GM23338 (cell line): ENCODE measurements at regions not wholly inside any gene's neighbourhood (a gene's known extent, or its start where the extent isn't known, plus 50 kb on each side); places are given as distances from the start of the nearest gene placed in this dataset.
"Not testable (repeated sequence)": the region's sequence is repeated elsewhere in the genome, so short reads cannot be mapped to it uniquely, and the experiment has no call there.

Experiments used
- ATAC-seq: fragments of 200-7000 bp; cut with Tn5 transposase; 3 replicates; pipeline ENCODE4 v1.9.1; 2020
- DNase-seq: peaks from one replicate; pipeline ENCODE4 v3.0.0-alpha.2; 2015; ENCODE audit warnings: low spot score
- H2AFZ ChIP-seq: fragments of 200-600 bp; sonication (generic); 2 replicates; pipeline ENCODE4 v1.8.0; 2016; ENCODE audit warnings: antibody characterized with exemption, mild to moderate bottlenecking, moderate library complexity
- H3F3A ChIP-seq: fragments of 200-600 bp; sonication (generic); replicated peaks from 2 replicates; pipeline ENCODE4 v1.8.0; 2017; ENCODE audit warnings: antibody characterized with exemption, mixed run types, low read depth
- H3K27ac ChIP-seq: fragments of 200-600 bp; sonication (generic); 2 replicates; pipeline ENCODE4 v1.6.1; 2016; ENCODE audit warnings: low read depth
- H3K27me3 ChIP-seq: fragments of 200-600 bp; sonication (generic); 2 replicates; pipeline ENCODE4 v1.8.0; 2016; ENCODE audit warnings: mild to moderate bottlenecking, mixed run types, moderate library complexity; ENCODE audit not compliant: insufficient read depth
- H3K36me3 ChIP-seq: fragments of 200-600 bp; sonication (generic); 2 replicates; pipeline ENCODE4 v1.8.0; 2016; ENCODE audit warnings: mild to moderate bottlenecking; ENCODE audit not compliant: insufficient read depth
- H3K4me1 ChIP-seq: fragments of 200-600 bp; sonication (generic); 2 replicates; pipeline ENCODE4 v1.8.0; 2016; ENCODE audit warnings: mild to moderate bottlenecking, moderate library complexity; ENCODE audit not compliant: insufficient read depth
- H3K4me2 ChIP-seq: fragments of 200-600 bp; sonication (generic); 2 replicates; pipeline ENCODE4 v1.7.1; 2017; ENCODE audit warnings: mixed run types
- H3K4me3 ChIP-seq: fragments of 200-600 bp; sonication (generic); 2 replicates; pipeline ENCODE4 v1.6.1; 2016; ENCODE audit warnings: mixed run types
- H3K79me2 ChIP-seq: fragments of 200-600 bp; sonication (generic); replicated peaks from 2 replicates; pipeline ENCODE4 v1.8.0; 2017; ENCODE audit warnings: mild to moderate bottlenecking; ENCODE audit not compliant: insufficient read depth
- H3K9me2 ChIP-seq: fragments of 200-600 bp; sonication (generic); 2 replicates; pipeline ENCODE4 v1.8.0; 2017; ENCODE audit not compliant: insufficient read depth
- H4K20me1 ChIP-seq: fragments of 200-600 bp; sonication (generic); replicated peaks from 2 replicates; pipeline ENCODE4 v1.8.0; 2017; ENCODE audit warnings: mild to moderate bottlenecking; ENCODE audit not compliant: insufficient read depth
- H3K27ac Mint-ChIP-seq: 2 replicates; pipeline ENCODE4 v1.8.0; 2020; ENCODE audit warnings: inconsistent platforms, mild to moderate bottlenecking, moderate library complexity, mixed read lengths
- H3K27me3 Mint-ChIP-seq: 3 replicates; pipeline ENCODE4 v1.8.0; 2022; ENCODE audit warnings: low read depth, mild to moderate bottlenecking, moderate library complexity, mixed read lengths, inconsistent platforms; ENCODE audit not compliant: insufficient read depth, poor library complexity
- H3K36me3 Mint-ChIP-seq: 3 replicates; pipeline ENCODE4 v1.8.0; 2021; ENCODE audit warnings: low read depth, mild to moderate bottlenecking, inconsistent platforms, moderate library complexity, mixed read lengths
- H3K4me1 Mint-ChIP-seq: 3 replicates; pipeline ENCODE4 v1.8.0; 2020; ENCODE audit warnings: mild to moderate bottlenecking, inconsistent platforms, mixed read lengths
- H3K4me3 Mint-ChIP-seq: 3 replicates; pipeline ENCODE4 v1.8.0; 2021; ENCODE audit warnings: moderate library complexity, mild to moderate bottlenecking, inconsistent platforms, mixed read lengths
- H3K9me3 Mint-ChIP-seq: 3 replicates; pipeline ENCODE4 v1.8.0; 2020; ENCODE audit warnings: moderate library complexity, mild to moderate bottlenecking, inconsistent platforms, mixed read lengths

DNA sequence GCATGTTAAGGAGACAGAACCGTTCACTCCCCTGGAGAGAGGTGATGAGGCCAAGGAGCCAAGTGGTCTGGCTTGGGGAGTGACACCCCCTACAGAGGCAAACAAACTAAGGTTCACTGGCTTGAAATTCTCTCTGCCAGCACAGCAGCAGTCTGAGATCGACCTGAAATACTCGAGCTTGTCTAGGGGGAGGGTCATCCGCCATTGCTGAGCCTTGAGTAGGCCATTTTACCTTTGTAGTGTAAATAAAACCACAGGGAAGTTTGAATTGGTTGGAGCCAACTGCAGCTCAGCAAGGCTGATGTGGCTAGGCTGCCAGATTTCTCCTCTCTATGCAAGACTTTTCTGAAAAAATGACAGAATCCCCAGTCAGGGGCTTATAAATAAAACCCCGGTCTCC is 52.9 kb downstream of the CDY2B start:
- H4K20me1 ChIP-seq, H3K27ac Mint-ChIP-seq, H3K36me3 Mint-ChIP-seq: not testable (repeated sequence)

DNA sequence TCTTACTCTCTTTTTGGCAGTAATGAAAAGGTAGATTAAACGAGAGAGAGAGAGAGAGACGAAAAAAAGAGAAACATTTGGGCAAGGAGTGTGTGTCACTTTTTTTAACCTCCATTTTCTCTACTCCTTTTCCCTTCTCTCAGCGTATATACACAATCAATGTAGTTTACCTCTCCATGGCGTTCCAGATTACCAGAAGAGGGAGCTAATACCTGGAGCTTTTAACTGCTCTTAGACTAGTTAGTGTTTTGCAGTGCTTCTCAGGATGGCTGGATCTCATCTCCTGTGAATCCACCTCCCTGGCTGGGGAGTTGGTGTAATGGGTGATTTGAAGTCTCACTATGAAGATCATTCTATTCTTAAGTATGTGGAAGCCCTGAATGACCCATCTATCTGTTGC is 60.3 kb downstream of the CDY2B start:
- H2AFZ ChIP-seq, H3K27ac ChIP-seq, H3F3A ChIP-seq, H3K4me1 ChIP-seq, H3K4me1 Mint-ChIP-seq, H3K36me3 ChIP-seq, H3K9me3 Mint-ChIP-seq, H3K4me3 Mint-ChIP-seq, H3K4me2 ChIP-seq, H3K36me3 Mint-ChIP-seq, H3K27ac Mint-ChIP-seq, H3K27me3 Mint-ChIP-seq, H3K9me2 ChIP-seq, H4K20me1 ChIP-seq, H3K27me3 ChIP-seq, H3K79me2 ChIP-seq, DNase-seq, H3K4me3 ChIP-seq: not testable (repeated sequence)
- ATAC-seq = peak; percentile 63

More for the DNA sequence above, 52.9 kb downstream of the CDY2B start:
- H3K9me2 ChIP-seq, DNase-seq, H3K4me3 ChIP-seq, H3F3A ChIP-seq, H3K9me3 Mint-ChIP-seq, H3K27me3 ChIP-seq, H2AFZ ChIP-seq, H3K79me2 ChIP-seq, H3K27ac ChIP-seq, H3K27me3 Mint-ChIP-seq, H3K4me1 ChIP-seq, H3K4me3 Mint-ChIP-seq, H3K4me1 Mint-ChIP-seq, H3K4me2 ChIP-seq, H3K36me3 ChIP-seq: not testable (repeated sequence)
- ATAC-seq = peak; percentile 83

DNA sequence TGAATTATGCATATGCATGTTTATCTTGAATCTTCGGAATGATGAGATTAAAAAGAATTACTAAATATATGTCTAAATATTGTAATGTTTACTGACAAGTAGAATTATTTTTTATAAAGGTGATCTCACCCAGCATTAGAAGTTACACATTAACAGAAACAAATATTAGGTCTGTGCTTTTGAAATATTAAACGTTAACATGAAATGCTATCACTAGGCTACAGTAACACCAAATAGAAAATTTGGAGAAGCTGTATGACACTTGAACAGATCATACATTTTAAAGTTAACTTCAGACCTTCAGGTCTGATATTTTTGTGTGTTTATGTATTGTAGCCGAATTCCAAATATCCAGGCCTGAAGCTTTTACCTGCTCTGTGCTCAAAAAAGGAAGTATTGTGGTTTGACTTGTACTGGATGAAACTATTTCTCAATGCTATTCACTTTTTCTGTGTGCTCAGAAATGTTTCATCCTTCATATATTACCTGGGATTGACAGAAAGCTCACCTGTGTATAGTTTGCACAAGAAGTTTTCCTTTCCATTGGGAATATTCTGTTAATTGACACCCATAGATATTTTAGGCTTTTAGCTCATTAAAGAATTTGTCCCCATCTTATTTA is 60.9 kb downstream of the CDY2B start:
- H3K4me2 ChIP-seq, H3K27ac Mint-ChIP-seq, DNase-seq, H3K36me3 Mint-ChIP-seq, H3F3A ChIP-seq, H3K79me2 ChIP-seq, H2AFZ ChIP-seq, H3K4me3 Mint-ChIP-seq, H4K20me1 ChIP-seq, H3K27ac ChIP-seq, H3K4me1 ChIP-seq, H3K9me2 ChIP-seq, ATAC-seq, H3K9me3 Mint-ChIP-seq, H3K4me1 Mint-ChIP-seq, H3K27me3 Mint-ChIP-seq, H3K4me3 ChIP-seq, H3K36me3 ChIP-seq, H3K27me3 ChIP-seq: not testable (repeated sequence)

GRCh38 chrY:17817076-17818068 is 62.6 kb downstream of the CDY2B start:
- not testable (repeated sequence) for H3K36me3 Mint-ChIP-seq, H3K27ac ChIP-seq, H3K9me2 ChIP-seq, H3K4me1 Mint-ChIP-seq, H4K20me1 ChIP-seq, DNase-seq, H3K79me2 ChIP-seq, H3K27me3 Mint-ChIP-seq, H3K27me3 ChIP-seq, H3K4me2 ChIP-seq, H3K4me1 ChIP-seq, H3K9me3 Mint-ChIP-seq, H3K36me3 ChIP-seq, H3K4me3 Mint-ChIP-seq, ATAC-seq, H3F3A ChIP-seq, H3K27ac Mint-ChIP-seq, H3K4me3 ChIP-seq, H2AFZ ChIP-seq

GRCh38 chrY:17812664-17813063 is 67.4 kb downstream of the CDY2B start:
- not testable (repeated sequence) for H2AFZ ChIP-seq, H3K4me1 Mint-ChIP-seq, H3K4me3 Mint-ChIP-seq, DNase-seq, H3K36me3 ChIP-seq, H3K4me1 ChIP-seq, H3K4me2 ChIP-seq, H3K27ac ChIP-seq, H3K9me3 Mint-ChIP-seq, H3K27me3 Mint-ChIP-seq, H3K27ac Mint-ChIP-seq, H4K20me1 ChIP-seq, H3K9me2 ChIP-seq, H3F3A ChIP-seq, H3K27me3 ChIP-seq, H3K4me3 ChIP-seq, ATAC-seq, H3K79me2 ChIP-seq, H3K36me3 Mint-ChIP-seq

DNA sequence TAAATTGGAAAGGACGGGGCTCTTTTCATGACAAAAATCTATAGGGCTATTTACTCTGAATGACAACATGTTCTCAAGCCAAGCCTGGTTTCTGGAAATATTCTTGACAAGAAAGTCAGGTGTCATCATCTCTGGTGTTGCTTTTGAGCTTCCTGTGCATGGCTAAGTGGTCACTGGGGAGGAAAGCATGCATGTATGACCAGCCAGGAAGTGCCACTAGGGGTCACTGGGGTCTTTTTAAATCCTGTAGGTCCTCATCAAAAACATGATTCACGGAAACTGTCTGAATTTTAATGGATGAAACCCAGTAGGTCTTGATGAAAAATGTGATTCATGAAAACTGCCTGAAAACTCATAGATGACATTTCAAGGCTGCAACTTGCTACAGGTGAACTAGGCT is 80.1 kb downstream of the CDY2B start:
- not testable (repeated sequence) for H3K4me1 ChIP-seq, H3K9me3 Mint-ChIP-seq, H3K4me1 Mint-ChIP-seq, H4K20me1 ChIP-seq, H3K27ac Mint-ChIP-seq, H3K79me2 ChIP-seq, DNase-seq, H3K36me3 Mint-ChIP-seq, H3K4me3 Mint-ChIP-seq, H3K27ac ChIP-seq, ATAC-seq, H3K36me3 ChIP-seq, H3K4me2 ChIP-seq, H2AFZ ChIP-seq, H3K27me3 Mint-ChIP-seq, H3K27me3 ChIP-seq, H3F3A ChIP-seq, H3K4me3 ChIP-seq, H3K9me2 ChIP-seq
